Endothelial cell (in vitro differentiated cells): ENCODE measurements at regions not wholly inside any gene's neighbourhood (a gene's known extent, or its start where the extent isn't known, plus 50 kb on each side); places are given as distances from the start of the nearest gene placed in this dataset.

Experiments
- DNase-seq: peaks from one replicate; pipeline ENCODE4 v3.0.0; 2021; ENCODE audit warnings: low spot score
- H3K27ac Mint-ChIP-seq: one replicate; pipeline ENCODE4 v1.8.0; 2021; ENCODE audit warnings: mixed read lengths, inconsistent platforms; ENCODE audit not compliant: unreplicated experiment
- H3K27me3 Mint-ChIP-seq: one replicate; pipeline ENCODE4 v1.8.0; 2021; ENCODE audit warnings: mild to moderate bottlenecking, moderate library complexity, mixed read lengths, inconsistent platforms; ENCODE audit not compliant: unreplicated experiment
- H3K36me3 Mint-ChIP-seq: one replicate; pipeline ENCODE4 v1.8.0; 2021; ENCODE audit warnings: mild to moderate bottlenecking, low read depth, mixed read lengths, inconsistent platforms; ENCODE audit not compliant: unreplicated experiment
- H3K4me1 Mint-ChIP-seq: one replicate; pipeline ENCODE4 v1.8.0; 2021; ENCODE audit warnings: mild to moderate bottlenecking, mixed read lengths, inconsistent platforms; ENCODE audit not compliant: unreplicated experiment
- H3K4me3 Mint-ChIP-seq: one replicate; pipeline ENCODE4 v1.8.0; 2021; ENCODE audit warnings: mild to moderate bottlenecking, mixed read lengths, inconsistent platforms; ENCODE audit not compliant: unreplicated experiment
- H3K9me3 Mint-ChIP-seq: one replicate; pipeline ENCODE4 v1.8.0; 2021; ENCODE audit warnings: mixed read lengths, inconsistent platforms; ENCODE audit not compliant: unreplicated experiment
- TF ChIP-seq, protein P1 (sequence below): fragments of 200-600 bp; sonication (generic); IDR thresholded peaks from one replicate; pipeline ENCODE4 v1.5.0; 2021; ENCODE audit warnings: antibody characterized with exemption; ENCODE audit not compliant: unreplicated experiment

DNA sequence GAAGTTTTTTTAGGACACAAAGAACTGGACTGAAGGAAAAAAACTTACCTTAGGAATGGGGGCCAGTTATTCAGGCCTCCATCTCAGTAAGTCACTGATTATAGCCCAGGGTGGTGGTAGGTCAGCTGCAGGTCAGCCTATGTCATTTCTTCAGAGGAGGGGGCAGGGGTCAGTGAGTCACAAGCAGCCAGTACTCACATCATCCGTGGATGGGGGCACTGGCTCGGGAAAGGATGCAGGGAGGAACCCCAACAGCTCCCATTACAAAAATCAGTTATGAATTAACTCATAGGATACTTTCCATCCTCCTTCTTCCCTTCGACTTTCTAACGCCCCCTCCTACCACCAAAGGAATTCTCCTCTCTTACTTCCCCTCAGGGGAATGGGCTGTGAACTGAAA lies 578.3 kb downstream of the PDCD6IP start:
- no peak overlapping the region for H3K4me3 Mint-ChIP-seq
- no peak for DNase-seq
- H3K36me3 Mint-ChIP-seq: no peaks in the 10 kb centered on the region
- no peak overlapping the region for H3K27ac Mint-ChIP-seq
- peaks cover 3% of the 10 kb centered on the region for H3K4me1 Mint-ChIP-seq
- no peaks in the 10 kb centered on the region for H3K27me3 Mint-ChIP-seq
- no peaks in the 10 kb centered on the region for H3K9me3 Mint-ChIP-seq
- TF ChIP-seq, protein P1, sequence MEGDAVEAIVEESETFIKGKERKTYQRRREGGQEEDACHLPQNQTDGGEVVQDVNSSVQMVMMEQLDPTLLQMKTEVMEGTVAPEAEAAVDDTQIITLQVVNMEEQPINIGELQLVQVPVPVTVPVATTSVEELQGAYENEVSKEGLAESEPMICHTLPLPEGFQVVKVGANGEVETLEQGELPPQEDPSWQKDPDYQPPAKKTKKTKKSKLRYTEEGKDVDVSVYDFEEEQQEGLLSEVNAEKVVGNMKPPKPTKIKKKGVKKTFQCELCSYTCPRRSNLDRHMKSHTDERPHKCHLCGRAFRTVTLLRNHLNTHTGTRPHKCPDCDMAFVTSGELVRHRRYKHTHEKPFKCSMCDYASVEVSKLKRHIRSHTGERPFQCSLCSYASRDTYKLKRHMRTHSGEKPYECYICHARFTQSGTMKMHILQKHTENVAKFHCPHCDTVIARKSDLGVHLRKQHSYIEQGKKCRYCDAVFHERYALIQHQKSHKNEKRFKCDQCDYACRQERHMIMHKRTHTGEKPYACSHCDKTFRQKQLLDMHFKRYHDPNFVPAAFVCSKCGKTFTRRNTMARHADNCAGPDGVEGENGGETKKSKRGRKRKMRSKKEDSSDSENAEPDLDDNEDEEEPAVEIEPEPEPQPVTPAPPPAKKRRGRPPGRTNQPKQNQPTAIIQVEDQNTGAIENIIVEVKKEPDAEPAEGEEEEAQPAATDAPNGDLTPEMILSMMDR: no peak

DNA sequence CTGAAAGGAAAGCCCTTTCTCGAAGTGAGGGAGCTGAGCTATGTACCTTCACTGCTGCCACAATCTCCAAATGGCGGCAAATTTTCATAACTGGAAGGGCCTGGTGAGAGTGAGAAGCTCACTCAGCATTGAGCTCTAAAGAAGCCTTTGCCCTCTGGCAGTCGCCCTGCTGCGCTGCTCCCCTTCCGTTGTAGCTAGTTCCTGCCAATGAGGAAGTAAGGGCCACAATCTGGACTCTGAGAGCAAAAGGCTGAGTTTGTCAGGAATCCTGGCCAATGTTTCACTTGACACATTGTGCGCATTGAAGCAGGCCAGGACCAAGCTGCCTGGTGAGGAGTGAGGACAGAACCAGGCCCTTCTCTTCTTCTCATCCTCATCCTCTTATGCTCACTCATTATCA lies 579.5 kb downstream of the PDCD6IP start:
- Mint-ChIP-seq H3K9me3 (no peaks in the 10 kb centered on the region), H3K4me3 (no peak overlapping the region), H3K4me1 (peaks cover 3% of the 10 kb centered on the region), H3K27ac (no peak overlapping the region), H3K27me3 (no peaks in the 10 kb centered on the region), H3K36me3 (no peaks in the 10 kb centered on the region)
- DNase-seq: no peak
- TF ChIP-seq, protein P1: no peak

DNA sequence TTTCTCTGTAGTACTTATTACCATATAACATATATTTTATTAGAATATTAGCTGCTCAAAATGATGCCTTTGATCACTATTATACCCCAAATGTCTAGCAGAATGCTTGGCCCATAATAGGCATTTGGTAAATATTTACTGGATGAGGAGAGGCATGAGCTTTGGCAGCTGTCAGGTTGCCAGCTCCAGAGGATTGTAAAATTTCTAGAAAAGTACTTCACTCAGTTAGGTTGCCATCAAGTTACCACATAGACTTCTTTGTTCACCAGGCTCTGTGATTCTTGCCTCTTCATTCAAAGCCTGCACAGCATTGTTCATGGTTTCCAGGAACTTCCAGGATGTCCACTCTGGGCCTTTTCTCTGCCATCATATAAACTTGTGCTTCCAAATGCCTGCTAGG lies 582.8 kb downstream of the PDCD6IP start:
- TF ChIP-seq, protein P1: no peak
- no peak for DNase-seq
- Mint-ChIP-seq H3K27me3 (no peaks in the 10 kb centered on the region), H3K9me3 (no peaks in the 10 kb centered on the region), H3K4me1 (no peaks in the 10 kb centered on the region), H3K4me3 (no peak overlapping the region), H3K27ac (no peak overlapping the region), H3K36me3 (no peaks in the 10 kb centered on the region)

DNA sequence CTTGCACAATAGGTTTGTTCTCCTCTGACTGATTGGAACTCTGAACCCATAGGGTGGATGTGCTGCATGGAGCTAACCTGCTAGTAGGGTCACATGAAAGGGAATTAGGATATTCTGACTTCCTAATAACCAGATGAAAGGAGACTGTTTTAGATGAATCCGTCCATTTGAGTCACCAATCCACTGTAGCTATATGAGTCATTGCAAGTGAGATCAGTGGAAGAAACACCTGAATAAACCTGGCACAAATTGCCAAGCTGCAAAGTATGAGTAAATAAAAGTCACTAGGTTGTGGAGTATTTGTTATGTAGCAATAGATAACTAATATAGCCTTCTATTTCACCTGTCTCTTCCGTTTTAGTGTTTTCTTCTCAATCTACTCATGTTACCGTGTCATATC lies 584.4 kb downstream of the PDCD6IP start:
- no peaks in the 10 kb centered on the region for H3K4me1 Mint-ChIP-seq
- TF ChIP-seq, protein P1: no peak
- no peak overlapping the region for H3K27ac Mint-ChIP-seq
- H3K4me3 Mint-ChIP-seq: no peak overlapping the region
- no peaks in the 10 kb centered on the region for H3K27me3 Mint-ChIP-seq
- no peak for DNase-seq
- no peaks in the 10 kb centered on the region for H3K36me3 Mint-ChIP-seq
- H3K9me3 Mint-ChIP-seq: no peaks in the 10 kb centered on the region

DNA sequence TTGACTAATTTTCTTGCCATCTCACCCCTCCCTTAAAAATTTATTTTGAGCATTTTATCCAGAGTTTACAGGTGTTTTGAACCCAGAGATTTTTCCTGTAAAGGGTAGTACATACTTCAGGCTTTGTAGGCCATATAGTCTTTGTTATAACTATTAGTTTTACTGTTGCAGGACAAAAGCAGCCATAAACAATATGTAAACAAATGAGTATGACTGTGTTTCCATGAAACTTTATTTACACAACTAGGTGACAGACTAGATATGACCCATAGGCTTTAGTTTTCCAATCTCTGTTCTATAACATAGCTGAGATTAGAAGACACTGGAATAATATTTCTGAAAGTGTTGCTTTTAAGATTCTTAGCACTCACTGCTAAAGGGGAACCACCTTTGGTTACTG lies 587.9 kb downstream of the PDCD6IP start:
- TF ChIP-seq, protein P1: no peak
- Mint-ChIP-seq H3K4me3 (no peak overlapping the region), H3K4me1 (no peaks in the 10 kb centered on the region), H3K27ac (no peak overlapping the region), H3K9me3 (no peaks in the 10 kb centered on the region), H3K27me3 (no peaks in the 10 kb centered on the region), H3K36me3 (no peaks in the 10 kb centered on the region)
- DNase-seq: no peak
